WERI-Rb-1 (cell line): ENCODE measurements at regions not wholly inside any gene's neighbourhood (a gene's known extent, or its start where the extent isn't known, plus 50 kb on each side); places are given as distances from the start of the nearest gene placed in this dataset.
"Not testable (repeated sequence)": the region's sequence is repeated elsewhere in the genome, so short reads cannot be mapped to it uniquely, and the experiment has no call there.

Source experiments
- DNase-seq: peaks from one replicate; pipeline ENCODE4 v3.0.0-alpha.2; 2020
- H3K27ac ChIP-seq: fragments of 250-450 bp; sonication (Bioruptor Pico); 2 replicates; pipeline ENCODE4 v1.5.1; 2020; ENCODE audit warnings: mild to moderate bottlenecking, moderate library complexity
- H3K27me3 ChIP-seq: fragments of 250-450 bp; sonication (Bioruptor Pico); 2 replicates; pipeline ENCODE4 v1.5.1; 2021; ENCODE audit warnings: mild to moderate bottlenecking, low read depth, moderate library complexity; ENCODE audit not compliant: insufficient read depth, severe bottlenecking
- H3K36me3 ChIP-seq: fragments of 250-450 bp; sonication (Bioruptor Pico); 2 replicates; pipeline ENCODE4 v1.5.1; 2020; ENCODE audit warnings: mild to moderate bottlenecking, moderate library complexity
- H3K4me3 ChIP-seq: 2 replicates; pipeline ENCODE4 v1.5.1; 2011; ENCODE audit warnings: low read depth, mild to moderate bottlenecking, control low read depth, low read length
- H3K9me3 ChIP-seq: fragments of 250-450 bp; sonication (Bioruptor Pico); 2 replicates; pipeline ENCODE4 v1.5.1; 2021; ENCODE audit warnings: mild to moderate bottlenecking, moderate library complexity; ENCODE audit not compliant: severe bottlenecking
- CTCF ChIP-seq: IDR thresholded peaks from 2 replicates; pipeline ENCODE4 v1.5.1; 2011; ENCODE audit warnings: low read depth, mild to moderate bottlenecking, control low read depth, inconsistent platforms, low read length

DNA sequence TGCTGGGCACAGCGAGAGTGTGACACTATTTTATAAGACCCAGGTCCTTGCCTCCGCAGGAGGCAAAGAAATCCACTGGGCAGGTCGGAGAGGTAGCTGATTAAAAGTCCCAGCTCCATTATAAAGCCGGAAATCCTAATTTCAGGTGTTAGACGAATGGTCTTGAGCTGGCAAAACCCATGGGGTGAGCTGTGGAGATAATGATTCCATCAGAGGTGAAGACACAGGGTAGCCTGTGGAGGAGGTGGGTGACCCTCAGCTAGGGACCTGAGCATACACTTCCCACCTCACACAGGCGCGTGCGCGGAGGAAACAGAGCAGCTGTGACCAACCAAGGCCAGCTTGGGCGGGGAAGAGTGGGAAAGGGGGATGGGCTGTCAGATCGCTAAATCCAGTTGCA, 201.7 kb upstream of the CXCR4 start:
- no peak for TF ChIP-seq CTCF
- Histone ChIP-seq H3K36me3 (no peaks in the 10 kb centered on the region), H3K27ac (no peak overlapping the region), H3K27me3 (no peaks in the 10 kb centered on the region), H3K4me3 (no peak overlapping the region), H3K9me3 (no peaks in the 10 kb centered on the region)
- no peak for DNase-seq

- DNase-seq = no peak
- Histone ChIP-seq H3K4me3 (no peak overlapping the region), H3K27me3 (no peaks in the 10 kb centered on the region), H3K9me3 (no peaks in the 10 kb centered on the region), H3K36me3 (no peaks in the 10 kb centered on the region), H3K27ac (no peak overlapping the region)
- TF ChIP-seq CTCF = no peak
Measured at GRCh38 chr2:136319237-136319636, 201.3 kb upstream of the CXCR4 start.

DNA sequence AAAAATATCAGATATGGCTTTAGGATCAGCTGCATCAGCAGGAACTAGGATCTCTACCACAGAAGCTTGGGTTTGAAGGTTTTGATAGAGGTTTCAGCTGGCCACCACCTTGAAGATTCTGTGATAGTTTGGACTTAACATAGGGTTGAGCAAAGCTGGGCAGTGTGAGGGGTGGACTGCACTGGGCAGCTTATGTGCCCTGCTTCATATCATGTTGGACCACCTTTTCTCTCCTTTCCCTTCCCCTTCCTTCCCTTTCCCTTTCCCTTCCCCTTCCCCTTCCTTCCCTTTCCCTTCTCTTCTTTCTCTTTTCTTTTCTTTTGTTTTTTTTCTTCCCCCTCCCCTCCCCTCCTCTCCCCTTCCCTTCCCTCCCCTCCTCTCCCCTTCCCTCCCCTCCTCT, 196.3 kb upstream of the CXCR4 start:
- no peak for DNase-seq
- no peaks in the 10 kb centered on the region for H3K36me3 ChIP-seq
- H3K4me3 ChIP-seq = no peak overlapping the region
- TF ChIP-seq CTCF = no peak
- no peaks in the 10 kb centered on the region for H3K9me3 ChIP-seq
- H3K27me3 ChIP-seq = no peaks in the 10 kb centered on the region
- no peak overlapping the region for H3K27ac ChIP-seq

GRCh38 chr2:136312568-136312967, 194.6 kb upstream of the CXCR4 start:
- not testable (repeated sequence) for H3K27me3 ChIP-seq

DNA sequence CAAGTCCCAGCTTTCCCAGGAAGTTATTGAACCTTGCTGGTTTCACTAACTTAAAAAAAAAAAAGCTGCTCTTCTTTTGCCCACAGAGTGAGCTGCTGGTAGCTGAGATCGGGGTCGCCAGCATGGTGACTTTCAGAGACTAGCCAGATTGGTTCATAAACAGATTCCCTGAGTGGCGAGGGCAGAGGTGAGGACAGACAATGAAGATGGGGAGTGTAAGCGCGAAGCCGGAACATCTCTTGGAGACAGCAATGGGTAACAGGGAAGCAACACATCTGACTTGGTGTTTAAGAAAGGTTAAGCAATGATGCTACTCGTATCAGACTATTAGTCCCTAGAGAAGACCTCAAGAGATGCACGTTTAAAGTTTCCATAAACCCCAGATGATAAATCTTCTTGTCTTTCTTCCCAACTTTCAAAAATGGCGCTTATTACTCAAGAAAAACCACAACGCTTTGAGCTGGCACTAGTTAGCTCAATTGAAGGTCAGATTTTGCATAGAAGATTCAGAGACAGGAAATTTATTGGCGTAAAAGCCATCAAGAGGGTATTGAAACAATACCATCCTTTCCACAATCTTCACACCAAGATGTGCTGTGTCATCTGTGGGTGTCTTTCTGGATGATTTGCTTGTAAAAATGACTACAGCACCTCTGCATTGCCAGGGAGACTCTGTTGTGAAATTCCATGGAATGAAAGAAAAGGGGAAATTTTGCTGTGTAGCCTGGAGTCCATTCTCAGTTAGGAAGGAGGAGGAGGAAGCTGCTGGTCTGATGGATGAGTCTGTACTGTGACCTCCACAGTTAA, 193.1 kb upstream of the CXCR4 start:
- Histone ChIP-seq H3K27me3 (no peaks in the 10 kb centered on the region), H3K36me3 (no peaks in the 10 kb centered on the region), H3K9me3 (no peaks in the 10 kb centered on the region), H3K27ac (no peak overlapping the region), H3K4me3 (no peak overlapping the region)
- TF ChIP-seq CTCF = no peak
- DNase-seq = no peak

More at GRCh38 chr2:136312568-136312967, 194.6 kb upstream of the CXCR4 start:
- H3K36me3 ChIP-seq, DNase-seq, H3K9me3 ChIP-seq, H3K4me3 ChIP-seq, H3K27ac ChIP-seq: not testable (repeated sequence)

DNA sequence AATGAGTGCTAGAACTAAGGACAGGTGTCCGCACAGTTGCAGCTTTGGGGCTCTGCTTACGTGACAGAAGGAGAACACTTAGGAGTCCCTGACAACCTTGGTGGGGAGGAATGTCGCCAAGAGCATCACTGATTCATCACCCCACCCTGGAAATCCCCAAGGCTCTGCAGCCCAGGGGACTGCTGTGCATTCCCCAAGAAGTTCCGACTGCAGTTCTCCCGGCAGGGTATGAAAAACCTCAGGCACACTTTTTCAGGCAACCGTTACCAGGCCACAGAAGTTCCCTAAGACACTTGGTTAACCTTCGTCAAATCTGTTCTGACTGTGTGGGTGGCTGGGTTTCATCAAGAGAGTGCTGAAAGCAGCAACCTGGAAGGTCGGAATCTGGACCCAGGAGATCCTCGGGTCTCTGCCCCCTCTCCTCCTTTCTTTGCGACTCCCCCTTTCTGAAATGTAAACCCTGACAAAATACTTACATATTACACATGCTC, 192.1 kb upstream of the CXCR4 start:
- Histone ChIP-seq H3K27ac (no peak overlapping the region), H3K36me3 (no peaks in the 10 kb centered on the region), H3K27me3 (no peaks in the 10 kb centered on the region), H3K4me3 (no peak overlapping the region), H3K9me3 (no peaks in the 10 kb centered on the region)
- DNase-seq = no peak
- TF ChIP-seq CTCF = no peak
